Neutrophil (primary cell): ENCODE measurements at regions not wholly inside any gene's neighbourhood (a gene's known extent, or its start where the extent isn't known, plus 50 kb on each side); places are given as distances from the start of the nearest gene placed in this dataset.

ENCODE experiments used
- H3K27ac ChIP-seq: fragments of 200-600 bp; sonication (generic); 2 replicates; pipeline ENCODE4 v1.5.1; 2016; ENCODE audit warnings: mild to moderate bottlenecking, moderate library complexity
- H3K27me3 ChIP-seq: fragments of 200-600 bp; sonication (generic); 2 replicates; pipeline ENCODE4 v1.6.0; 2016; ENCODE audit warnings: mild to moderate bottlenecking
- H3K36me3 ChIP-seq: fragments of 200-600 bp; sonication (generic); 2 replicates; pipeline ENCODE4 v1.5.1; 2017
- H3K4me1 ChIP-seq, 2 experiments: fragments of 200-600 bp in 1 of 2; sonication (generic) in 1 of 2; 1 replicate in 1 of 2; 2 replicates in 1 of 2; pipeline versions ENCODE4 v1.5.1 to v1.6.1; 2013 to 2016; ENCODE audit warnings: low read depth in 1 of 2, low read length in 1 of 2, mild to moderate bottlenecking in 1 of 2, moderate library complexity in 1 of 2; ENCODE audit not compliant: control insufficient read depth in 1 of 2, insufficient read depth in 1 of 2
- H3K4me3 ChIP-seq, 2 experiments: fragments of 200-600 bp in 1 of 2; sonication (generic) in 1 of 2; 1 replicate in 1 of 2; 2 replicates in 1 of 2; pipeline ENCODE4 v1.5.1; 2013 to 2016; ENCODE audit warnings: low read depth in 1 of 2, low read length in 1 of 2, mild to moderate bottlenecking in 1 of 2, moderate library complexity in 1 of 2
- H3K9me3 ChIP-seq: fragments of 200-600 bp; sonication (generic); 2 replicates; pipeline ENCODE4 v1.5.1; 2016
- TF ChIP-seq, protein P1 (sequence below): fragments of 200-600 bp; sonication (generic); IDR thresholded peaks from 2 replicates; pipeline ENCODE4 v1.5.1; 2016; ENCODE audit warnings: antibody characterized with exemption

GRCh38 chr16:80004113-80004512 lies 403.6 kb upstream of the MAF start:
- Histone ChIP-seq H3K4me1 (no peaks in the 10 kb centered on the region), H3K27ac (no peak overlapping the region), H3K4me3 (no peak overlapping the region), H3K36me3 (no peaks in the 10 kb centered on the region), H3K9me3 (peaks cover 5% of the 10 kb centered on the region), H3K27me3 (no peaks in the 10 kb centered on the region)
- TF ChIP-seq, protein P1, sequence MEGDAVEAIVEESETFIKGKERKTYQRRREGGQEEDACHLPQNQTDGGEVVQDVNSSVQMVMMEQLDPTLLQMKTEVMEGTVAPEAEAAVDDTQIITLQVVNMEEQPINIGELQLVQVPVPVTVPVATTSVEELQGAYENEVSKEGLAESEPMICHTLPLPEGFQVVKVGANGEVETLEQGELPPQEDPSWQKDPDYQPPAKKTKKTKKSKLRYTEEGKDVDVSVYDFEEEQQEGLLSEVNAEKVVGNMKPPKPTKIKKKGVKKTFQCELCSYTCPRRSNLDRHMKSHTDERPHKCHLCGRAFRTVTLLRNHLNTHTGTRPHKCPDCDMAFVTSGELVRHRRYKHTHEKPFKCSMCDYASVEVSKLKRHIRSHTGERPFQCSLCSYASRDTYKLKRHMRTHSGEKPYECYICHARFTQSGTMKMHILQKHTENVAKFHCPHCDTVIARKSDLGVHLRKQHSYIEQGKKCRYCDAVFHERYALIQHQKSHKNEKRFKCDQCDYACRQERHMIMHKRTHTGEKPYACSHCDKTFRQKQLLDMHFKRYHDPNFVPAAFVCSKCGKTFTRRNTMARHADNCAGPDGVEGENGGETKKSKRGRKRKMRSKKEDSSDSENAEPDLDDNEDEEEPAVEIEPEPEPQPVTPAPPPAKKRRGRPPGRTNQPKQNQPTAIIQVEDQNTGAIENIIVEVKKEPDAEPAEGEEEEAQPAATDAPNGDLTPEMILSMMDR = no peak

GRCh38 chr16:80002261-80002660 lies 401.7 kb upstream of the MAF start:
- Histone ChIP-seq H3K9me3 (peaks cover 5% of the 10 kb centered on the region), H3K27ac (no peak overlapping the region), H3K4me1 (no peaks in the 10 kb centered on the region), H3K4me3 (no peak overlapping the region), H3K36me3 (no peaks in the 10 kb centered on the region), H3K27me3 (no peaks in the 10 kb centered on the region)
- TF ChIP-seq, protein P1 = no peak

GRCh38 chr16:79998143-79998542 lies 397.6 kb upstream of the MAF start:
- Histone ChIP-seq H3K27ac (no peak overlapping the region), H3K27me3 (no peaks in the 10 kb centered on the region), H3K4me1 (no peaks in the 10 kb centered on the region), H3K9me3 (no peaks in the 10 kb centered on the region), H3K36me3 (no peaks in the 10 kb centered on the region), H3K4me3 (no peak overlapping the region)
- TF ChIP-seq, protein P1 = no peak

GRCh38 chr16:79997257-79997656 lies 396.7 kb upstream of the MAF start:
- H3K4me3 ChIP-seq = no peak overlapping the region

DNA sequence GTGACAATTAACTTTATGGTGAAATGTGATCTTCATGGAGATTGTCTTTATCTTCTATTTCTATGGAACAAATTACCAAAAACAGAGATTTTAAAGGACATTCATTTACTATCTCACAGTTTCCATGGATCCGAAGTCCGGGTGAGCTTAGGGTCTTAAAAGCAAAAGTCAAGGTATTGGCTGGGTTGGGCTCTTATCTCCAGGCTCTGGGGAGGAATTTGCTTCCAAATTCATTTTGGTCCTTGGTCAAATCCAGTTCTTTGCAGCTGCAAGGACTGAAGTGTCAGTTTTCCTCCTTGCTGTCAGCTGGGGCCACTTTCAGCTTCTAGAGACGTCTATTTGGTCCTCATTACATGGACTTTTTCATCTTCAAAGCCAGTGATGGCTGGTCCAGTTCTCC lies 395.8 kb upstream of the MAF start:
- Histone ChIP-seq H3K9me3 (no peaks in the 10 kb centered on the region), H3K27me3 (no peaks in the 10 kb centered on the region), H3K4me1 (no peaks in the 10 kb centered on the region), H3K4me3 (no peak overlapping the region), H3K27ac (no peak overlapping the region), H3K36me3 (no peaks in the 10 kb centered on the region)
- TF ChIP-seq, protein P1 = no peak

More at GRCh38 chr16:79997257-79997656, 396.7 kb upstream of the MAF start:
- Histone ChIP-seq H3K4me1 (no peaks in the 10 kb centered on the region), H3K27me3 (no peaks in the 10 kb centered on the region), H3K9me3 (no peaks in the 10 kb centered on the region), H3K27ac (no peak overlapping the region), H3K36me3 (no peaks in the 10 kb centered on the region)
- TF ChIP-seq, protein P1 = no peak

GRCh38 chr16:79995315-79995714 lies 394.8 kb upstream of the MAF start:
- TF ChIP-seq, protein P1 = no peak
- H3K4me1 ChIP-seq = no peaks in the 10 kb centered on the region
- no peaks in the 10 kb centered on the region for H3K9me3 ChIP-seq
- H3K4me3 ChIP-seq = no peak overlapping the region
- H3K36me3 ChIP-seq = no peaks in the 10 kb centered on the region
- H3K27me3 ChIP-seq = no peaks in the 10 kb centered on the region
- no peak overlapping the region for H3K27ac ChIP-seq
